ENCODE measurements at regions not wholly inside any gene's neighbourhood (a gene's known extent, or its start where the extent isn't known, plus 50 kb on each side); places are given as distances from the start of the nearest gene placed in this dataset.

- Mint-ChIP-seq H3K4me3 (no peak overlapping the region), H3K36me3 (ENCODE audit: low read depth) (no peaks in the 10 kb centered on the region), H3K27me3 (ENCODE audit: low read depth) (no peaks in the 10 kb centered on the region), H3K27ac (peak overlapping the region in 1 of 3 experiments; percentile 43), H3K4me1 (peaks cover 40% of the 10 kb centered on the region), H3K9me3 (peaks cover 40% of the 10 kb centered on the region)
- TF ChIP-seq, protein P1, sequence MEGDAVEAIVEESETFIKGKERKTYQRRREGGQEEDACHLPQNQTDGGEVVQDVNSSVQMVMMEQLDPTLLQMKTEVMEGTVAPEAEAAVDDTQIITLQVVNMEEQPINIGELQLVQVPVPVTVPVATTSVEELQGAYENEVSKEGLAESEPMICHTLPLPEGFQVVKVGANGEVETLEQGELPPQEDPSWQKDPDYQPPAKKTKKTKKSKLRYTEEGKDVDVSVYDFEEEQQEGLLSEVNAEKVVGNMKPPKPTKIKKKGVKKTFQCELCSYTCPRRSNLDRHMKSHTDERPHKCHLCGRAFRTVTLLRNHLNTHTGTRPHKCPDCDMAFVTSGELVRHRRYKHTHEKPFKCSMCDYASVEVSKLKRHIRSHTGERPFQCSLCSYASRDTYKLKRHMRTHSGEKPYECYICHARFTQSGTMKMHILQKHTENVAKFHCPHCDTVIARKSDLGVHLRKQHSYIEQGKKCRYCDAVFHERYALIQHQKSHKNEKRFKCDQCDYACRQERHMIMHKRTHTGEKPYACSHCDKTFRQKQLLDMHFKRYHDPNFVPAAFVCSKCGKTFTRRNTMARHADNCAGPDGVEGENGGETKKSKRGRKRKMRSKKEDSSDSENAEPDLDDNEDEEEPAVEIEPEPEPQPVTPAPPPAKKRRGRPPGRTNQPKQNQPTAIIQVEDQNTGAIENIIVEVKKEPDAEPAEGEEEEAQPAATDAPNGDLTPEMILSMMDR (IDR thresholded peaks at IDR 0.05; ENCODE audit: unreplicated experiment in 3 of 3): no peak
These were observed 81.8 kb upstream of the C21orf91 start for GRCh38 chr21:17900990-17901385.

DNA sequence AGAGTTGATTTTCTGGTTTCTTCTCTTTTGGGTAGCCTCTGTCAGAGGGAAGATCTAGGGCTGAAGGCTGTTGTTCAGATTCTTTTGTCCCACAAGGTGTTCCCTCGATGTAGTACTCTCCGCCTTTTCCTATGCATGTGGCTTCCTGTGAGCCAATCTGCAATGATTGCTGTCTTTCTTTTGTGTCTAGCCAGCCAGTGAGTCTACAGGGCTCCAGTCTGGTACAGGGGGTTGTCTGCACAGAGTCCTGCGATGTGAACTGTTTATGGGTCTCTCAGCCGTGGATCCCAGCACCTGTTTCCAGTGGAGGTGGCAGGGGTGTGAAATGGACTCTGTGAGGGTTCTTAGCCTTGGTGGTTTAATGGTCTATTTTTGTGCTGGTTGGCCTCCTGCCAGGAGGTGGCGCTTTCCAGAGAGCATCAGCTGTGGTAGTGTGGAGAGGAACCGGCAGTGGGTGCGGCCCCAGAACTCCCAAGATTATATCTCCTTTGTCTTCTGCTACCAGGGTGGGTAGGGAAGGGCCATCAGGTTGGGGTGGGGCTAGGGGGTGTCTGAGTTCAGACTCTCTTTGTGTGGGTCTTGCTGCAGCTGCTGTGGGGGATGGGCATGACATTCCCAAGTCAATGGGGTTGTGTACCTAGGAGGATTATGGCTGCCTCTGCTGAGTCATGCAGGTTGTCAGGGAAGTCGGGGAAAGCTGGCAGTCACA is 81.3 kb upstream of the C21orf91 start:
- Mint-ChIP-seq H3K27ac (peak overlapping the region in 1 of 3 experiments; percentile 66), H3K4me1 (peaks cover 40% of the 10 kb centered on the region), H3K9me3 (peaks cover 40% of the 10 kb centered on the region), H3K36me3 (ENCODE audit: low read depth) (no peaks in the 10 kb centered on the region), H3K27me3 (ENCODE audit: low read depth) (no peaks in the 10 kb centered on the region), H3K4me3 (no peak overlapping the region)
- TF ChIP-seq, protein P1 (IDR thresholded peaks at IDR 0.05; ENCODE audit: unreplicated experiment in 3 of 3): no peak

- no peak overlapping the region for H3K4me3 Mint-ChIP-seq
- H3K4me1 Mint-ChIP-seq: no peaks in the 10 kb centered on the region
These were observed 70.0 kb upstream of the C21orf91 start for GRCh38 chr21:17889171-17889570.

GRCh38 chr21:17869115-17869514 is 50.0 kb upstream of the C21orf91 start:
- TF ChIP-seq, protein P1 (IDR thresholded peaks at IDR 0.05; ENCODE audit: unreplicated experiment in 3 of 3): no peak
- no peaks in the 10 kb centered on the region for H3K36me3 Mint-ChIP-seq (ENCODE audit: low read depth)
- H3K9me3 Mint-ChIP-seq: peaks cover 17% of the 10 kb centered on the region
- H3K27me3 Mint-ChIP-seq (ENCODE audit: low read depth): no peaks in the 10 kb centered on the region
- H3K27ac Mint-ChIP-seq: no peak overlapping the region
- H3K4me3 Mint-ChIP-seq: no peak overlapping the region
- H3K4me1 Mint-ChIP-seq: no peaks in the 10 kb centered on the region

More at GRCh38 chr21:17889171-17889570, 70.0 kb upstream of the C21orf91 start:
- no peak overlapping the region for H3K27ac Mint-ChIP-seq
- peaks cover 6% of the 10 kb centered on the region for H3K27me3 Mint-ChIP-seq (ENCODE audit: low read depth)
- H3K36me3 Mint-ChIP-seq (ENCODE audit: low read depth): no peaks in the 10 kb centered on the region
- H3K9me3 Mint-ChIP-seq: no peaks in the 10 kb centered on the region
- TF ChIP-seq, protein P1 (IDR thresholded peaks at IDR 0.05; ENCODE audit: unreplicated experiment in 3 of 3): no peak

Measured in nephron (organoid).